MM.1S (cell line): ENCODE measurements at regions not wholly inside any gene's neighbourhood (a gene's known extent, or its start where the extent isn't known, plus 50 kb on each side); places are given as distances from the start of the nearest gene placed in this dataset.

Source experiments
- DNase-seq: peaks from one replicate; pipeline ENCODE4 v3.0.0-alpha.2; 2015
- H2AFZ ChIP-seq: fragments of 300-600 bp; sonication (generic); 2 replicates; pipeline ENCODE4 v1.6.0; 2016; ENCODE audit warnings: antibody characterized with exemption, low read length
- H3F3A ChIP-seq: fragments of 300-600 bp; sonication (generic); 2 replicates; pipeline ENCODE4 v1.6.1; 2016; ENCODE audit warnings: mild to moderate bottlenecking, antibody characterized with exemption, low read length, moderate library complexity, mixed read lengths; ENCODE audit not compliant: insufficient read depth
- H3K27ac ChIP-seq: fragments of 300-600 bp; sonication (generic); 2 replicates; pipeline ENCODE4 v1.5.1; 2016; ENCODE audit warnings: mild to moderate bottlenecking, low read length
- H3K27me3 ChIP-seq: fragments of 300-600 bp; sonication (generic); replicated peaks from 2 replicates; pipeline ENCODE4 v1.6.0; 2016; ENCODE audit warnings: low read length; ENCODE audit not compliant: insufficient read depth
- H3K36me3 ChIP-seq: fragments of 300-600 bp; sonication (generic); replicated peaks from 2 replicates; pipeline ENCODE4 v1.6.1; 2016; ENCODE audit warnings: mild to moderate bottlenecking, low read length, mixed read lengths; ENCODE audit not compliant: insufficient read depth
- H3K4me1 ChIP-seq: fragments of 300-600 bp; sonication (generic); 2 replicates; pipeline ENCODE4 v1.6.1; 2016; ENCODE audit warnings: low read length, mixed read lengths
- H3K4me2 ChIP-seq: fragments of 300-600 bp; sonication (generic); 2 replicates; pipeline ENCODE4 v1.6.0; 2016; ENCODE audit warnings: low read depth, low read length
- H3K4me3 ChIP-seq: fragments of 300-600 bp; sonication (generic); 2 replicates; pipeline ENCODE4 v1.5.1; 2016; ENCODE audit warnings: low read length, mixed read lengths
- H3K79me2 ChIP-seq: fragments of 300-600 bp; sonication (generic); 2 replicates; pipeline ENCODE4 v1.6.1; 2016; ENCODE audit warnings: mixed run types, low read length, mixed read lengths
- H3K9ac ChIP-seq: fragments of 300-600 bp; sonication (generic); 2 replicates; pipeline ENCODE4 v1.6.1; 2016; ENCODE audit warnings: low read length, mixed read lengths
- H3K9me2 ChIP-seq: fragments of 300-600 bp; sonication (generic); replicated peaks from 2 replicates; pipeline ENCODE4 v1.6.1; 2016; ENCODE audit warnings: mild to moderate bottlenecking, low read length, mixed read lengths; ENCODE audit not compliant: insufficient read depth
- H3K9me3 ChIP-seq: fragments of 300-600 bp; sonication (generic); replicated peaks from 2 replicates; pipeline ENCODE4 v1.6.1; 2016; ENCODE audit warnings: mild to moderate bottlenecking, low read length, mixed read lengths; ENCODE audit not compliant: insufficient read depth
- H4K20me1 ChIP-seq: fragments of 300-600 bp; sonication (generic); 2 replicates; pipeline ENCODE4 v1.6.1; 2016; ENCODE audit warnings: mild to moderate bottlenecking, low read length, moderate library complexity, mixed read lengths; ENCODE audit not compliant: insufficient read depth
- CTCF ChIP-seq: fragments of 300-600 bp; sonication (generic); IDR thresholded peaks from 2 replicates; pipeline ENCODE4 v1.5.1; 2016; ENCODE audit warnings: antibody characterized with exemption, low read length, mixed read lengths
- EZH2 ChIP-seq: fragments of 300-600 bp; sonication (generic); optimal IDR thresholded peaks from 2 replicates; pipeline ENCODE3; 2017; ENCODE audit warnings: low read depth, mild to moderate bottlenecking, antibody characterized with exemption, low read length, mixed read lengths
- EZH2phosphoT487 ChIP-seq: fragments of 300-600 bp; sonication (generic); IDR thresholded peaks from 2 replicates; pipeline ENCODE4 v1.6.1; 2018; ENCODE audit warnings: antibody characterized with exemption, low read length

GRCh38 chr10:10824591-10825148 is 193.0 kb upstream of the CELF2 start:
- Histone ChIP-seq H3K9me2 (no peaks in the 10 kb centered on the region), H3K9ac (no peak overlapping the region), H3K9me3 (no peaks in the 10 kb centered on the region), H3K4me3 (no peak overlapping the region), H3K4me1 (peaks cover 9% of the 10 kb centered on the region), H3K79me2 (no peaks in the 10 kb centered on the region), H3F3A (peaks cover 5% of the 10 kb centered on the region), H3K27me3 (no peaks in the 10 kb centered on the region), H4K20me1 (no peaks in the 10 kb centered on the region), H2AFZ (no peak overlapping the region), H3K4me2 (no peak overlapping the region), H3K36me3 (no peaks in the 10 kb centered on the region), H3K27ac (no peak overlapping the region)
- TF ChIP-seq CTCF (no peak), EZH2 (no peak), EZH2phosphoT487 (no peak)
- DNase-seq, result no peak

- no peak for DNase-seq
- no peak overlapping the region for H2AFZ ChIP-seq
- peaks cover 9% of the 10 kb centered on the region for H3K4me1 ChIP-seq
Observed at GRCh38 chr10:10826125-10826524, 191.5 kb upstream of the CELF2 start.

GRCh38 chr10:10828623-10829022 is 189.0 kb upstream of the CELF2 start:
- no peaks in the 10 kb centered on the region for H3K79me2 ChIP-seq
- H3K9ac ChIP-seq, result no peak overlapping the region
- H3K36me3 ChIP-seq, result no peaks in the 10 kb centered on the region
- no peak for DNase-seq
- no peaks in the 10 kb centered on the region for H4K20me1 ChIP-seq
- no peak overlapping the region for H3K4me2 ChIP-seq
- H3F3A ChIP-seq, result no peaks in the 10 kb centered on the region
- TF ChIP-seq EZH2phosphoT487 (no peak), CTCF (no peak), EZH2 (no peak)
- H3K27me3 ChIP-seq, result no peaks in the 10 kb centered on the region
- H2AFZ ChIP-seq, result no peak overlapping the region
- H3K4me3 ChIP-seq, result no peak overlapping the region
- H3K9me2 ChIP-seq, result no peaks in the 10 kb centered on the region
- no peaks in the 10 kb centered on the region for H3K4me1 ChIP-seq
- no peak overlapping the region for H3K27ac ChIP-seq
- no peaks in the 10 kb centered on the region for H3K9me3 ChIP-seq

More at GRCh38 chr10:10826125-10826524, 191.5 kb upstream of the CELF2 start:
- Histone ChIP-seq H3K4me3 (no peak overlapping the region), H3F3A (peaks cover 5% of the 10 kb centered on the region), H3K9ac (no peak overlapping the region), H3K36me3 (no peaks in the 10 kb centered on the region), H3K79me2 (no peaks in the 10 kb centered on the region), H3K4me2 (no peak overlapping the region), H3K9me2 (no peaks in the 10 kb centered on the region), H3K9me3 (no peaks in the 10 kb centered on the region), H3K27me3 (no peaks in the 10 kb centered on the region), H4K20me1 (no peaks in the 10 kb centered on the region), H3K27ac (no peak overlapping the region)
- TF ChIP-seq EZH2 (no peak), EZH2phosphoT487 (no peak), CTCF (no peak)
